A204.1 (cell line): ENCODE measurements at regions not wholly inside any gene's neighbourhood (a gene's known extent, or its start where the extent isn't known, plus 50 kb on each side); places are given as distances from the start of the nearest gene placed in this dataset.
"Not testable (repeated sequence)": the region's sequence is repeated elsewhere in the genome, so short reads cannot be mapped to it uniquely, and the experiment has no call there.

Experiments
- FAIRE-seq: peaks from 2 replicates; lab custom pipeline; 2012; peaks lifted over from hg19 to GRCh38; lab: Jason Lieb, UNC

DNA sequence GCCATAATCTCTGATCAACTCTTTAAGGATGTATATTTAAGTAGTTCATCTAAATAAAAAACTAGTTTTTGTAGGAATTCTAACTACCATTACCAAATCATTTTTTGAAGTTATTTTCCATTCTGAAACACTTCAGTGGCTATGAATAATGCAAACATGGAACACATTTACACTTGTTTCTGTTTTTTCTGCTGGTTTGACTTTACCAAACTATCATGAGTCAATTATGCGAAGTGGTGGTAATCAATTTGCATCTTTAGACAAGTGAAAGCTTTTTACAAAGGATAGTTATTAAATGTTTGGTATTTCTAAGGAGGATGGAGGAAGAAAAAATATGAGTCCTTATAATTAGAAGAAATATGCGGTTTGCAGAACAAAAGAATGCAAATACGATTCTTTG is 202.0 kb upstream of the MMADHC start:
- FAIRE-seq, result no peak

DNA sequence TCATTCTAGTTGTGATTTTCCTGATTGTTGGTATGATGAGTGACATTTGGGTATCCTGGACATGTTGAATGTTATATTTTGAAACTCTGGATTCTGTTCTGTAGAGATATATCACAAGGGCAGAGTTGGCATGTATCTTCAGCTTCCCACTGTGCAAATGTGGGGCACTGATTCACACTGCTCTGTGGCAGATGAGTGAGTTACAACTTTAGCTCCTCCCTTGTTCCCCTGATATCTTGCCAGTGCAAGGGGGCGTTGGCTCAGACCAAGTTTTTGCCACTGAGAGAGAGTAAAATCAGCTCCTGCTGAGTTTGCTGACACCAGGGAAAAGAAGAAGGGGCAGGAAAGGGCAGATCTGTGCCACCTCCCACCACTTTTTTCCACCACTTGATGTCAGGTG is 199.6 kb upstream of the MMADHC start:
- FAIRE-seq, result no peak

DNA sequence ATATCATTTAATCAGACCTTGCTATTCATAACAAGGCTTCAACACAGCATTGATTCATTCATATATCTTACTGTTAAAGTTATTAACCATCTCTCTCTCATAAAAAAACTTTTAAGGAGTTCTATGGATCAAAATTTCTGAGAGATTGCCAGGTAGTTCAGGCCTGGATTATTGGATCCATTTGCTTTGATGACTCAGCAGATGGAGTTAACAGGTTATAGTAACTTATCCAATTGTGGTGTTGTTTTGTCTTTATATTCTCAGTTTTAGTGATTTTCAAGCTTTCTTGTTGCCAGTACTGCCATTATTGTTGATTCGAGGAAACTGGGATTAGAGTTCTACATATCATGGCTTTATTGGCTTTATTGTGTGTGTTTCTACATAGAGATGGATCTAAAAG is 195.7 kb upstream of the MMADHC start:
- no peak for FAIRE-seq

DNA sequence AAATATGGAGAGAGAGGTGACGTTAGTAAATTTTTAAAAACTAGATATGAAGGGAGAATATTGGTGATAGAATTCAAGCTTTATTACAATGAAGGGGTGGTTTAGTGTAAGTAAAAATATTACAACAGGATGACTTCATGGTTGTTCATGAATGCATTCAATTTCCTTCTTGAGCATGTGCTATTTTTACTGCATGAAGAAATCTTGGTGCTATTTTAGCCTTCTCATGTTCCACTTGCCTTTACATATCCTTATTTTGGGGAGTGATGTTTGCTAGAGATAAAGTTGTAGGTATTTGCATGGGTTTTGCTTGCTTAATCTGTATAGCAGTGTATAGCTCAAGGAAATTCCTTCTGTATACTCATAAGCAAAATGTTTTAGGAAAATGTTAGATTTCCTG is 195.0 kb upstream of the MMADHC start:
- no peak for FAIRE-seq

DNA sequence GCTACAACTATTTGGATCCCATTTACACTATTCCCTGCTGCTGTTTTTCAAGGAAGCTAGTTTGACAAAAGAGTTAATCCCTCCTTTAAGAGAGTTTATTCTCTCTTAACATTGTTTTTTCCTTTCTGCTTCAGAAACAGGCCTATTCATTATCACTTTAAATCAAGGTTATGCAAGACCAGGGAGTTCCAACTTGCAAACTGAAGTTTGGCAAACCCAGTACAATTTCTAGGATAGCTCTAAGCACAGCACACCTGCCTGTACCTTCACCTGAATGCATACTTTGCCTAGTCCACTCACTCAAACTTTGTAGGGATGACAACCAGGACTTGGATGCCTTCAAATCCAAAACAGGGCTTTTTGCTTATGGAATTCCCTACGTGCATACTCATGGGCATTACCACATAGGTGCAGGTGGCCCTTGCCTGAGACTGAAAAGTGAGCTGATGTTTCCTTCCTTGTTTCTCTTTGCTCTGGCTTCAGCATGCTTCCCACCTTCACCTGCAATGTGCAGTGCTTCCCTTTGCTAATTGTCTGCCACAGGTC is 193.8 kb upstream of the MMADHC start:
- no peak for FAIRE-seq

DNA sequence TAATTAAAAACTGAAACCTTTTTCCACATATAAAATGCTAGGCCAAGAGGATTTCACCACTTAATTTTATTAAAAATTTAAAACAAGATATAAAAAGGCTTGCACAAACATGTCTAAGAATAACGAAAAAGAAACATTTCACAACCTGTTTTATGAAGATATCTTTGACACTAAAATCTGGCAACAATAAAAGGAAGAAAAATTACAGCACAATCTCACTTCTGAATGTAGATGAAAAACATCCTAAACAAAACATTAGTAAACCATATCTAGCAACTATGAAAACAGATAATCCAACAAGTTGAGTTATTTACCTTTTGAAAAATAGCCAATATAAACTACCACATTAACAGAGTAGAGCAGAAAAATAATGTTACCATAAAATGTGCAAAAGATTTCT is 185.4 kb upstream of the MMADHC start:
- peak; percentile 3 for FAIRE-seq

DNA sequence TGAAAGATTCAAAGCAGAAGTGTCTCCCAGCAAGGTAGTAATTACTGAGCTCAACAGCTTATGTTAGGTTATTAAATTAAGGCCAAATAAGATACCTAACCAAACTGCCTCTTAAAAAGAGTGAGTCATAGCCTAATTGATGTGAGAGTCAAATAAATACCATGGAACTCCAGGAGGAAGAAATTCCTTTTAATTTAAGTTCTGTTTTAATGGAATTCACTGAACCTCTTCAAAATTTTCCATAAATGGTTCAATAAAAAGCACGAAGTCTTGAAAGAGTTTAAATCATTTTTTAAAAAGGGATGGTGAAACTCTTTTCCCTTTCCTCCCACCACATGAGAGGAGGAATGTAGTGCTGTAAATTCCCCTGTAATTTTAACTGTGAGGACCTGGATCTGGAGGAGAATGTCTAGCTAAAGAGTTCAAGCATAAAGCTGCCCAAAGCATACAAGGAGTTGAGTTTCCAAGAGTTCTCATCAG is 180.8 kb upstream of the MMADHC start:
- FAIRE-seq, result no peak

DNA sequence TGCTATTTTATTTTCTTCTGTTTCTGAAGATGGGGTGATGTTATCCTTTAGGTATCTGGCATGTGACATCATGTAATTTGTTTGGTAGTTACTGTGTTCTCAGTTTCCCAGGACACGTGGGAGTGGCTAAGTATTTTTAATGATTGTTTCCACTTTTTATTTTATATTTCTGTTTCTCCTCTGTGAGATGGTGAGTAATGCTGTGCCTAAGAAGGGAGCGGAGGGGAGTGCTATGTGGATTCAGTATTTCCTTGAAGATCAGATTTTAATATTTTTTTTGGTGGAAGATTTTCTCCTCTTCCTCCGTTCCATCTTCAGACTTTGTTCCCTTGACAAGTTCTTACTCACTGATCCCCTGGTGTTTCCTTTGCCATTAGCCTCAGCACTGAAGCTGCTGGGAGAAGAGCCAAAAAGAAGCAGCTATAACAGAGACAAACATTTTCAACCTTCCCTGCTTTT is 180.0 kb upstream of the MMADHC start:
- no peak for FAIRE-seq

DNA sequence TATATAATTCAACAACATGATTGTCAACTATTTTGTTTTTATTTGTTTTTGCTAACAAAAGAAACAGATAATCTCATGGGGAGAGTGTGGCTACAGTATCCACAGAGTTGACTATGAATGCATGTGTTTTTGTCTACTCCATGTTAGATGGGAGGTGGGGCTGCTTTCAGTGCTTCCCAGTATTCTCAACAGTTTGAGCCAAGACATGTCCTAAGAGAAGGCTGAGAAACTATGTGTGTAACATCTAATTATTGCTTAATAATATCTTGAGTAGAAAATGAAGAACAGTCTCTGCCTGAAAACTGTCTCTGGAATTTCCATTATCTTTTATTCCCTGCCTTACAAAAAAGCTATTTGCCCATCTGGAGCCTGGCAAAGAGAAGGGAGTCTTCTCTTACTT is 178.8 kb upstream of the MMADHC start:
- FAIRE-seq, result no peak

DNA sequence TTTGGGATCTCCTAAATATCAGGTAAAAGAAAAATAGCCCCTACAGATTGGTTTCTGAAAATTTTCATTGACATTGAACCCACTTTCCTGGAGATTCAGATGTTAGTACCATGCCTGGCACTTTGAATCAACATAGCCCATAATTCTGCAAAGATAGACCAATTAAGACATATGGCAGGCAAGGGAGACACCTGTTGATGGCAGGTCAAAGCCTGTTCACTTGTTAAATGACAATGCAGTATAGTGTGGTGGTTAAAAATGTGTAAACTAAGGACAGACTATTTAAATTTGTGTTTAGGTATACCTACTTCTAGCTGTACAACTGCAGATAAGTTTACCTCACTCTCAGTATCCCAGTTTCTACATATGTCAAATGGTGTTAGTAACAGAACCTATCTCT is 178.1 kb upstream of the MMADHC start:
- no peak for FAIRE-seq

DNA sequence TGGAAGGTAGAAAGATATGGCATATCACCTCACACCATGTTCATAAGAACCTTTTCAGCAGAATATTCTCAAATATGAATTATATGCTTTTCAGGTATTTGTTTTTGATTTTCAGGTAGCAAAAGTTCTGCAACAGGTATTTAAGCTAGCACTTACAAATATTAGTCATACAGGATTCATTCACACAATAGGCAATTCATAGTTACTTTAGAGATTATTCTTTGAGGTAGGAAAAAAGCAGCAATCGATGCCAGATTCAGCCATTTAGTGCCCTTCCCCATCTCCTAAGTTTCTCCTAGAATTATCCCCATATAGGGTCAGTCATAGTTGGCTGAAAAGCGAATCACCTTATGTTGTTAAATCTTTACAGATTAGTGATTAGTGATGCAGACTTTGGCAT is 177.4 kb upstream of the MMADHC start:
- no peak for FAIRE-seq

DNA sequence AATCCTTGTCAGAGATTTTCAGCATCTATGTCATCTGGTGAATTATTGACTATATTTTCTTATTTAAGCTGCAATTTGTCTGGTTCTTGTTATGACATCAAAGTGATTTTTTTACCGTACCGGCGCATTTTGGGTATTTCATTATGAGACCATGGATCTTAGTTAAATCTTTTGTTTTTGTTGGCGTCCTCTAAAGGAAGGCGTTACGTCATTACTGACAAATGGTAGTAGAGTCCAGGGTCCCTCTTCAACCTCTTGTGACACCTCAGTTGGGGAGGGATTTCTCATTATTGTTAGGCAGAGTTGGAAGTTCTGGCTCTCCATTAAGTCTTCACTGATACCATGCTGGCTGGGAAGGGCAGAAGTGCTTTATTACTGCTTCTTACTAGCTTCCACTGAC is 175.8 kb upstream of the MMADHC start:
- no peak for FAIRE-seq

DNA sequence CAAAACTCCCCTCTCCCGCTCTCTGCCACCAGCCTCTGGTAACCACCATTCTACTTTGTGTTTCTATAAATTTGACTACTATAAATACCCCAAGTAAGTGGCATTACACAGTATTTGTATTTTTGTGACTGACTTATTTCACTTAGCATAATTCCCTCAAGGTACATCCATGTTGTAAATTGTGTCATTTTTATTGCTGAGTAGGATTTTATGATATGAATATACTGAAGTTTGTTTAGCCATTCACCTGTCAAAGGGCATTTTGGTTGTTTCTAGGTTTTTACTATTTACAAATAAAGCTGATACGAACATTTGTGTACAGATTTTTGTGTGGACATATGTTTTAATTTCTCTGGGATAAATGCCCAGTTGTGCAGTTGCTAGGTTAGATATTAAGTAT is 174.0 kb upstream of the MMADHC start:
- FAIRE-seq, result no peak

DNA sequence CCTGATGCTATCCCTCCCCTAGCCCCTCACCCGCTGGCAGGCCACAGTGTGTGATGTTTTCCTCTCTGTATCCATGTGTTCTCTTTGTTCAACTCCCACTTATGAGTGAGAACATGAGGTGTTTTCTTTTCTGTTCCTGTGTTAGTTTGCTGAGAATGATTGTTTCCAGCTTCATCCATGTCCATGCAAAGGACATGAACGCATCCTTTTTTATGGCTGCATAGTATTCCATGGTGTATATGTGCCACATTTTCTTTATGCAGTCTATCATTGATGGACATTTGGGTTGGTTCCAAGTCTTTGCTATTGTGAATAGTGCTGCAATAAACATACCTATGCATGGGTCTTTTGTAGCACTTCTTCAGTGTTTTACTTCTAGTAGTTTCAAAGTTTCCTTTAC is 171.8 kb upstream of the MMADHC start:
- FAIRE-seq, result not testable (repeated sequence)

DNA sequence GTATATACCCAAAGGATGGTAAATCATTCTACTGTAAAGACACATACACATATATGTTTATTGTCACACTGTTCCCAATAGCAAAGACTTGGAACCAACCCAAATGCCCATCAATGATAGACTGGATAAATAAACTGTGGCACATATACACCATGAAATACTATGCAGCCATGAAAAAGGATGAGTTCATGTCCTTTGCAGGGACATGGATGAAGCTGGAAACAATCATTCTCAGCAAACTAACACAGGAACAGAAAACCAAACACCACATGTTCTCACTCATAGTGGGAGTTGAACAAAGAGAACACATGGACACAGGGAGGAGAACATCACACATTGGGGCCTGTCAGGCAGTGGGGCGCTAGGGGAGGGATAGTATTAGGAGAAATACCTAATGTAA is 167.1 kb upstream of the MMADHC start:
- FAIRE-seq, result not testable (repeated sequence)

DNA sequence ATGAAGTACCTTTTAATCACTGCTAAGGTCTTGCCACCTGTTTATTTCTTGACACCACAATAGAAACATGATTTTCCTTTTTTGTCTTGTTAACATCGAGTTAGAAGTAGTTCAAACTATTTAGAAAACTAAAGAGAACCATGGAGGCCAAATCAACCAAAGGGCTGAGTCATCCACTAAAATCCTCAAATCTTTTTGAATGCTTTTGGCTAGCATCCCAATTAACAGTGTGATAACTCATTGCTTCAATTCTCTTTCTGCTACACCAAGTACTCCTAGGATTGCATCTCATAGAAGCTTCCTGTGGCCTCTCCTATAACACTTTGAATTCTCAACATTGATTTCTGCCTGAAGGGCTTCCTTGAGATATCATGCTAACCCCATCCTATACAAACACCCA is 159.9 kb upstream of the MMADHC start:
- FAIRE-seq, result no peak

DNA sequence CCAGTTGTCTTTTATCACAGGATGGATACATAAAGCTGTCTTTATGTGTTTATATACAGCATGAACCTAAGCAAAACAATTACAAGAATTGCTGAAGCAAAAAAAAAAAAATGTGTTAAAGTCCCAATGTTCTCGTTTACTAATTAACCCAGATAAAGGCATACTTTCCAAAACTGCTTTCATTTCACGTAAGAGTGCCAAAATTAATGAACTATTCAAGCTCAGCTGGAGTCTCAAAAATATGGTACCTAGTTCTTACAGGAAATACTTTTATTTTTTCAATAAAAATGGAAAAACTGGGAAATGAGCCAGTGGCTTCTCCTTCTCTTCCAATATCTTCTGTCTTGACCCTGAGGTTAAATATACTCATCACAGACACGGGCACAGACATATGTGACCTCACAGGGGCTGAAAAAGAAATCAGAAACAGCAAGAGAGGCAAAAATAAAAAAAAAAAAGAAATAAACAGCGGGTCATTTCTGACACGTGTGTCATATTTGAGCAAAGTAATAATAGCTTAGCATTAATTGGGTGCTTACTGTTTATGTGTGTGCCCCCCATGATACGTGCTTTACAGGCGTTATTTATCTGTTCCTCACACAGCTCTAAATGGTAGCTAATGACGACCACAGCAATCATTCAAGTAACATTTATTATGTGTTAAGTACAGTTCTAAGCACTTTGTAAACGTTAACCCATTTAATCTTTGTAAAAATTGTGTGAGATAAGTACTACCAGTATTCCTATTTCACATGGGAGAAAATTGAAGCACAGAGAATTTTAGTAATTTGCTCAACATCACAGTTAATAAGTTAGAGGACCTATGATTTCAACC is 158.0 kb upstream of the MMADHC start:
- no peak for FAIRE-seq

DNA sequence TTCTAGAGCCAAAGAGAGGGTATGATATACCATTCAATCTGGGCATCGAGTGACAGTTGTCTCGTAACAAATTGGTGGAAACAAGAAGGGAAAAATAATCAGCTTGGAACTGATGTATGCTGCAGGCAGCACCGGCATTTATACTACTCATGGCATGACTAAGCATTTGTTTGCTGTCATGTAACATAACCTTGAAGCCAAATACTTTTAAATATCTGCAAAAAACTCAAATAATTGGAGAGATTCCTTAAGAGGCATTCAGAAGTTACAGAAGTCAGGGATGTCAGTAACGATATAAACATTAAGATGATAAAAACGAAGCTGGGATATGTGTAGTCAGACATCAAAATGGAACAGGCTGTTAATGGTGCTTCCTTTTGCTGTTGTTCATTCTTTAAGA is 157.3 kb upstream of the MMADHC start:
- no peak for FAIRE-seq

DNA sequence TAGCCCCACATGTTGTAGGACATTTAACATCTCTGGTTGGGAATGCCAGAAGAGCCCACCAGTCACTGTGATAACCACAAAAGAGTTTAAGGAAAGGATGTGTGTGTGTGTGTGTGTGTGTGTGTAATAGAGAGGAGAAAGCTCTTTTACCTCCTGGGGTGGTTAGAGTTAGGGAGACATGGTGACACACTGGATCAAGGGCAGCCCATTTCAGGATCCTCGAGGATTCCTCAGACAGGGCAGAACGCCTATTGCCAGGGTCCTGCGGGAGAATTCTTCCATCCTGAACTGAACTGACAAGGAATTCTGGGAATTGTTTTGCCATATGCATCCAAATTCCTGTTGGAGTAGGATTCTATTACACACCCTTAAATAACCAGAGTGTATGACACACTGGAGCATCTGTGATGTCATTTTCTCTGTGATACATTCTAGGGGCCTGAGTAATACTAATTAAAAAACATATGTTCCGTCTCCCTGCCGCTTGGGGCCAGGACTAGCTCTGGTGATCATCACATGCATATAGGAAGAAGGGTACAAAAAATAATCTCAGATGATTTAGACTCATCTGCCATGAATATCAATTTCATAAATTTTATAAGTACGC is 156.4 kb upstream of the MMADHC start:
- no peak for FAIRE-seq

DNA sequence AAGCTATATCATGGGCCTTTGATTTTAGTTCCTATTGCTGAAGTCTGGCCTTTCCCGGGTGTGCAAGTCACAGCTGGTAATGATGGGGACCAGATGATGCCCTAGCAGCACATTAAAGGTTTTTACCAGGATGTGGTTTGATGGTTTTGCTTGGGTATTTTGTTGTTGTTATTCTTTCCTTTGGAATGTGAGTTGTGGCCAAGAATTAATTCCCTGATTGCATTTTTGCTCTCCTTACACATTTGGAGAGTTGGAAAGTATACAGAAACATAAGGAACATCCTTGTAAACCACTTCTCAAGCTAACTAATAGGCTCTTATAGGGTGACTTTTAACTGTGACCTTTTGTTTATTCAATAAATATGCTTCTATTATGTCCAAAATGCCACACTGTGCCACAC is 154.1 kb upstream of the MMADHC start:
- no peak for FAIRE-seq

DNA sequence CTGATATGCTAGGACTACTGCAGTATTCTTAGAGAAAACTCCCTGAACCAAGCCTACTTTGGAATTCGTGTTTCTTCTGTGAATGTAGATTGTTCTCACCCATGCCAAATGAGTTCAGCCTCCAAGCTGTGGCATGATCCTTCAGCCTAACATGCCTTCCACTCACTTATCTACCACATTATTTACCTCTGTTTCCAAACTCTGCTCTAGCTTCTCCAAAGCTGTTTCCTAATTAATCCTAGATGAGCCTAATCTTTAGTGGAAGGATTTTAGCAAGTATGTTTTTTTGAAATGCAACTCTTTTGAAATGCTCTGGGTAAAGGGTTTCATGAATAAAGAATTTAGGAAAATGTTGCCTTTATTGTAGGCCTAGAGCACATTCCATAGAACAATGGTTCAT is 152.9 kb upstream of the MMADHC start:
- no peak for FAIRE-seq

DNA sequence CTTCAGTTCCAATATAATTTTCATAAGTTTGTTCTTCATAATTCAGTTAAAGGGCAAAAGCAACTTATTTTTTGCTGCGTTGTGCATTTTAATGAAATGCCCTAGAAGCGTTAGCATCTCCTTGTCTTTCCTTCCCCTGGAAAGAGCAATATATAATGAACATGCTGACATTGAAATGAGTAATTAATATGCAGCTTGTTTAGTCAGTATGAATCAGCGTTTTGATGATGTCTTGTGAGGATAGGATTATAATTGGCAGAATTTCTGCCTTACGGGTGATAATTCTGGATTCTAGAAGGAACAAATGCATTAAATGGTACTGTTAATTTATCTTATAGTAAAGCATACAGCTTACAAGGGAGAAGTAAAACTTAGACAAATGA is 152.3 kb upstream of the MMADHC start:
- FAIRE-seq, result no peak

DNA sequence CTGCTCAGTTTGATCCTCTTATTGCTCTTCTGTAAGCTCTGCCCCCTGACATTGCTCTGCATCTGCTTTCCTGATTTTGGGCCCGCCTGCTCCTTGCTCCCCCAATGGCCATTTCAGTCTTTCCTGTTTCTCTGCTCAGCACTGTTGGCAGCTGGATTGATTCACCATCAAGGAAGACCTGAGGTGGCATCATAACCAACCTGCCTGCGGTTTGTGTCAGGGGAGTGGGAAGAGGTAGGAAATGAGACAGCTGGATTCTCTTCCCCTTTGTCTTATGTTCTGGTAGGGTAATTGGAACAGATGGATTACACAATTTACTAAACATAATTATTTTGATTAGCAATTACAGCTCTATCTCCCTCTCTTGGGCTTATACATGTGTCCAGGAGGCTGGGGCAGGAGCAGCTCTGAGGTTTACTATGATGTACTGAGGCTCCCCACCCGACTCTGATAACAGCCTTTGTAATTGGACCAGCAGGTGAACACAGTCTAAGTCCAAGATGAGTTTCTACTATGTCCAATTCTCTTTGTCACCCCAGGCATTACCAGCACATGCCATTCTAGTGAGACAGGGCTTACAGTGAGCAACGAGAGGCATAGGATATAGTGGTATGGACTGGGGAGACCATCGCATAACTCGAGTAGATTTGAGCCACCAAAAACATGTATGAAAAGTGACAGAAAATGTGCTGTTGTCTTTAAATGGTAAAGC is 151.8 kb upstream of the MMADHC start:
- FAIRE-seq, result no peak
